ENCODE measurements at regions not wholly inside any gene's neighbourhood (a gene's known extent, or its start where the extent isn't known, plus 50 kb on each side); places are given as distances from the start of the nearest gene placed in this dataset.
"Not testable (repeated sequence)": the region's sequence is repeated elsewhere in the genome, so short reads cannot be mapped to it uniquely, and the experiment has no call there.

DNA sequence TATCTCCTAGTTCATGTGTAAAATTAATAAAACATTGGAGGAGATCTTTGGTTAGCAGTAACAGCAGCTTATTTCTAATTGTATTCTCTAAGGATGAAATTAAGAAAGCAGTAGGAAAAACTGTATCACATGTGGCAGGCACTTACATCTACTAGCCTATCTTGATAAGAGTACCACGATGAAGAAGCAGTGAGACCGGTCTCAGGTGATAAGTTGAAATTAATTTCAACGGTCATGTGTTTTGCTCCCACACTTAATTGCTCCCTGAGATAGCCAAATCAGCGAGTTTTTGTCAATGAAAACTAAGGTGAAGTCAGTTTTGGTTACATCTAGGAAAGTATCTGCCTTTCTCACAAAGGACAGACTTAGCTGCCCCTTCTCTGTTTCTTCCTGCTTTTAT, 115.8 kb upstream of the WIPF3 start:
- not testable (repeated sequence) for TF ChIP-seq CTCF (IDR thresholded peaks at IDR 0.05; ENCODE audit: poor library complexity); EZH2phosphoT487 (IDR thresholded peaks at IDR 0.05; ENCODE audit: low read depth, severe bottlenecking, unreplicated experiment)
